ENCODE measurements at regions not wholly inside any gene's neighbourhood (a gene's known extent, or its start where the extent isn't known, plus 50 kb on each side); places are given as distances from the start of the nearest gene placed in this dataset.
"Not testable (repeated sequence)": the region's sequence is repeated elsewhere in the genome, so short reads cannot be mapped to it uniquely, and the experiment has no call there.

DNA sequence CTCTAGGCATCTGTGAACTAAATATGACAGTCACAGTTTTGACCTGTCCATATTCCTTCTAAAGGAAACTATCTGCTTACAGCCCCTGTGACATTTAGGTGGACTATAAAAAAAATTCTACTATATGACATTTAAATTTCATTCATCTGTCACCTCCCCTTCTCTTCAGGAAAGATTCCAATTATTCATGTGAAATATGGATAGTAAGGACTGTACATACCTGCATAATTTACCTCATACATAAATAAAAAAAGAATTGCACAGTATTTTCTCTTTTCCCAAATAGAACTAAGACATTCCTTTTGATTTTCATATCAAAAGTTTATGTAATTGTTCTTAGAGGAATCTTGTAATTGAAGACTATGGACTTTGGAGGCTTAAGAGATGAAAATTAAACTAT lies 192.3 kb upstream of the GRIN3A start:
- TF ChIP-seq, protein P1, sequence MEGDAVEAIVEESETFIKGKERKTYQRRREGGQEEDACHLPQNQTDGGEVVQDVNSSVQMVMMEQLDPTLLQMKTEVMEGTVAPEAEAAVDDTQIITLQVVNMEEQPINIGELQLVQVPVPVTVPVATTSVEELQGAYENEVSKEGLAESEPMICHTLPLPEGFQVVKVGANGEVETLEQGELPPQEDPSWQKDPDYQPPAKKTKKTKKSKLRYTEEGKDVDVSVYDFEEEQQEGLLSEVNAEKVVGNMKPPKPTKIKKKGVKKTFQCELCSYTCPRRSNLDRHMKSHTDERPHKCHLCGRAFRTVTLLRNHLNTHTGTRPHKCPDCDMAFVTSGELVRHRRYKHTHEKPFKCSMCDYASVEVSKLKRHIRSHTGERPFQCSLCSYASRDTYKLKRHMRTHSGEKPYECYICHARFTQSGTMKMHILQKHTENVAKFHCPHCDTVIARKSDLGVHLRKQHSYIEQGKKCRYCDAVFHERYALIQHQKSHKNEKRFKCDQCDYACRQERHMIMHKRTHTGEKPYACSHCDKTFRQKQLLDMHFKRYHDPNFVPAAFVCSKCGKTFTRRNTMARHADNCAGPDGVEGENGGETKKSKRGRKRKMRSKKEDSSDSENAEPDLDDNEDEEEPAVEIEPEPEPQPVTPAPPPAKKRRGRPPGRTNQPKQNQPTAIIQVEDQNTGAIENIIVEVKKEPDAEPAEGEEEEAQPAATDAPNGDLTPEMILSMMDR (IDR thresholded peaks at IDR 0.05; ENCODE audit: insufficient read depth, low read depth, low read length): no peak

DNA sequence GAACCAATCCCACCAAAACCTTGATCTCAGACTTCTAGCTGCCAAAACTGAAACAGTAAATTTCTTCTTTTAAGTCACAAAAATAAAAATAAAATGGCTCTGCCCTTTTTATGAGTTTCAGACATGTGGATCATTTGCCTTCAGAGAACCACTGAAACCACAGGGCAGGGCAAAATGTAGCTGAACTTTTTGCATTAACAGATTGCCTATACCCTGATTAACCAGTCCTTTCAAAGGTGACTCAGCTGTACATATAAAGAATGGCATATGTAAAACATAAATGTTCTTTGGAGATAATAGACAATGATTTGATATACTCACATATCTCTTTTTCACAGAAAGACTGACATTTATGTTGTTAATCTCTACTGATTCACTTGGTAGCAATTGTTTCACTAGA lies 187.1 kb upstream of the GRIN3A start:
- no peak for DNase-seq (ENCODE audit: low read depth)
- Histone ChIP-seq H3K4me3 (ENCODE audit: low read depth, low read length) (no peak overlapping the region), H3K36me3 (ENCODE audit: control insufficient read depth, insufficient read depth, low read length) (no peaks in the 10 kb centered on the region), H3K27me3 (ENCODE audit: control insufficient read depth, insufficient read depth, low read length) (no peaks in the 10 kb centered on the region)
- POLR2A ChIA-PET: no interaction called here
- CTCF ChIA-PET: no interaction called here
- TF ChIP-seq, protein P1 (IDR thresholded peaks at IDR 0.05; ENCODE audit: insufficient read depth, low read depth, low read length): no peak

More for the DNA sequence above, 192.3 kb upstream of the GRIN3A start:
- no peak overlapping the region for H3K4me3 ChIP-seq (ENCODE audit: low read depth, low read length)
- no peak for DNase-seq (ENCODE audit: low read depth)
- H3K36me3 ChIP-seq (ENCODE audit: control insufficient read depth, insufficient read depth, low read length): no peaks in the 10 kb centered on the region
- ChIA-PET POLR2A (no interaction called here), CTCF (no interaction called here)
- no peaks in the 10 kb centered on the region for H3K27me3 ChIP-seq (ENCODE audit: control insufficient read depth, insufficient read depth, low read length)

DNA sequence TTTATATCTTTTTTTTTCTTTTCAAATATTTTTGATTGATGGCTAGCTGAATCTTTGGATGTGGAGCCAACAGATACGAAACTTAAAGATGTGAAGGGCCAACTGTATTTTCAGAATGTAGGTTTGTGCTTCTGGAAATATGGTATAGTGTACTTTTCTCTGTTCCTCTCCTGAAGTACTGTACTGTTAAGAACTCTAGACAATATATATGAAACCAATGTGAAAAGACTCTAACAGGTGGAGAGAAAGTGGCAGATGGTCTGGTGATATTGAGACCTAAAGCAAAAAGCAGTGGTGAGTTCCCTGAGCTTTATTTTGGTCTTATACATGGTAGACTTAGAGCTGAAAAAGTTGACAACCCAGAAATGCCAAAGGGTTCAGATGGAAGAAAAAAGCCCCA lies 185.0 kb upstream of the GRIN3A start:
- no peak for DNase-seq (ENCODE audit: low read depth)
- Histone ChIP-seq H3K36me3 (ENCODE audit: control insufficient read depth, insufficient read depth, low read length) (no peaks in the 10 kb centered on the region), H3K27me3 (ENCODE audit: control insufficient read depth, insufficient read depth, low read length) (no peaks in the 10 kb centered on the region), H3K4me3 (ENCODE audit: low read depth, low read length) (no peak overlapping the region)
- CTCF ChIA-PET: no interaction called here
- POLR2A ChIA-PET: no interaction called here
- TF ChIP-seq, protein P1 (IDR thresholded peaks at IDR 0.05; ENCODE audit: insufficient read depth, low read depth, low read length): no peak

DNA sequence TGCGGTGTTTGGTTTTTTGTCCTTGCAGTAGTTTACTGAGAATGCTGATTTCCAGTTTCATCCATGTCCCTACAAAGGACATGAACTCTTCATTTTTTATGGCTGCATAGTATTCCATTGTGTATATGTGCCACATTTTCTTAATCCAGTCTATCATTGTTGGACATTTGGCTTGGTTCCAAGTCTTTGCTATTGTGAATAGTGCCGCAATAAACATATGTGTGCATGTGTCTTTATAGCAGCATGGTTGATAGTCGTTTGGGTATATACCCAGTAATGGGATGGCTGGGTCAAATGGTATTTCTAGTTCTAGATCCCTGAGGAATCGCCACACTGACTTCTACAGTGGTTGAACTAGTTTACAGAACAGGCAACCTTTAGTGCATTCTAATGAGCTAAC lies 178.5 kb upstream of the GRIN3A start:
- CTCF ChIA-PET; POLR2A ChIA-PET; H3K27me3 ChIP-seq (ENCODE audit: control insufficient read depth, insufficient read depth, low read length); DNase-seq (ENCODE audit: low read depth); H3K36me3 ChIP-seq (ENCODE audit: control insufficient read depth, insufficient read depth, low read length); H3K4me3 ChIP-seq (ENCODE audit: low read depth, low read length): not testable (repeated sequence)

DNA sequence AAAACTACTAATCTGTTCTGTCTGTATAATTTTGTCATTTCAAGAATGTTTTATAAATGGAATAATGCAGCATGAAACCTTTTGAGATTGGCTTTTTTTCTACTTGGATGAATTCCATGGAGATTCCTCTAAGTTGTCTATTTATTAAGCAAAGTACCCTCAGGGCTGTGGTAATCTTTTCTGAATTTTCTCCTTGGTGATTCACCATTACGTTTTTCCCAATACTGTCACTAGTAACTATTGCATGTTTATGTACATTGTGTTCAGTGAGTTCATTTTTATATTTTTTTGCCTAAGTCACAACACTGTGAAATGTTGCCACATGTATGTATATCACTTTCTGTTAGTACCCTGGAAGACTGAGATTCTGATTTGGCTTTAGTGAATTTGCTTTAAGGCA lies 177.0 kb upstream of the GRIN3A start:
- POLR2A ChIA-PET: no interaction called here
- DNase-seq (ENCODE audit: low read depth): no peak
- Histone ChIP-seq H3K27me3 (ENCODE audit: control insufficient read depth, insufficient read depth, low read length) (no peaks in the 10 kb centered on the region), H3K36me3 (ENCODE audit: control insufficient read depth, insufficient read depth, low read length) (no peaks in the 10 kb centered on the region), H3K4me3 (ENCODE audit: low read depth, low read length) (no peak overlapping the region)
- TF ChIP-seq, protein P1 (IDR thresholded peaks at IDR 0.05; ENCODE audit: insufficient read depth, low read depth, low read length): no peak
- CTCF ChIA-PET: no interaction called here

DNA sequence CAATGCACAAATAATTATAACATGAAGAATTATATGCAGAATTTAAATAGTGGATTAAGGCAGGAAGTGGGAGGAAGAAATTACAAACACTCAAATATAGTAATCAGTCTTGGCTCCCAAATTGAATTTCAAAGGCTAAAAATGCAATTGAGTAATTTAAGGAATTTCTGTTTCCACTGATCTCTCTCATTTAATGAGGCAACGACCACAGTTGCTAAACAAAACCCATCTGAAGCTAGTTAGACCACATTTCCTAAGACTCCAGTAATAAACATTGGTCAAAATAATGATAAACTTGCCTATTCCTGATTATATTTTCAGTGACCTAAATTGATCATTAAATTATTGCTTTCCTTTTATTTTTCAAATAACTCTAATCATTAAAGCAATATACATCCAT lies 174.3 kb upstream of the GRIN3A start:
- Histone ChIP-seq H3K27me3 (ENCODE audit: control insufficient read depth, insufficient read depth, low read length) (no peaks in the 10 kb centered on the region), H3K4me3 (ENCODE audit: low read depth, low read length) (no peak overlapping the region), H3K36me3 (ENCODE audit: control insufficient read depth, insufficient read depth, low read length) (no peaks in the 10 kb centered on the region)
- ChIA-PET CTCF (no interaction called here), POLR2A (interaction anchor here (0.6 kb wide), 1 partner anchor 64 kb away, joined by 3 read pairs; no protein-coding TSS in a partner anchor)
- no peak for DNase-seq (ENCODE audit: low read depth)
- TF ChIP-seq, protein P1 (IDR thresholded peaks at IDR 0.05; ENCODE audit: insufficient read depth, low read depth, low read length): no peak

Data from BJ (cell line).